Activated naive CD4-positive, alpha-beta T cell treated with anti-CD3 and anti-CD28 coated beads, Interleukin-2, amount 50 U/mL, for 72 hours (primary cell): ENCODE measurements at regions not wholly inside any gene's neighbourhood (a gene's known extent, or its start where the extent isn't known, plus 50 kb on each side); places are given as distances from the start of the nearest gene placed in this dataset.

Experiments
- ATAC-seq, 2 donors: fragments of 150-1000 bp; cut with Tn5 transposase; 2 replicates each; pipeline ENCODE4 v1.10.0; 2021; ENCODE audit warnings: mild to moderate bottlenecking in 2 of 2, moderate library complexity in 2 of 2
- DNase-seq, 2 donors: peaks; one replicate each; pipeline ENCODE4 v3.0.0; 2021 to 2022; ENCODE audit warnings: low spot score in 2 of 2
- H3K27ac Mint-ChIP-seq, 2 donors: one replicate each; pipeline ENCODE4 v1.8.0; 2022; ENCODE audit warnings: mild to moderate bottlenecking in 2 of 2, mixed read lengths in 2 of 2
- H3K36me3 Mint-ChIP-seq, 2 donors: one replicate each; pipeline ENCODE4 v1.8.0; 2022; ENCODE audit warnings: mixed read lengths in 2 of 2
- H3K9me3 Mint-ChIP-seq, 2 donors: one replicate each; pipeline ENCODE4 v1.8.0; 2022; ENCODE audit warnings: mixed read lengths in 2 of 2

GRCh38 chr3:146948985-146949384 is 343.8 kb upstream of the PLSCR5 start:
- H3K36me3 Mint-ChIP-seq = no peaks in the 10 kb centered on the region
- peaks cover 6 to 10% of the 10 kb centered on the region in 2 donors for H3K9me3 Mint-ChIP-seq
- DNase-seq (no peak), ATAC-seq (no peak)
- no peak overlapping the region for H3K27ac Mint-ChIP-seq

GRCh38 chr3:146948186-146948585 is 343.0 kb upstream of the PLSCR5 start:
- ATAC-seq (no peak), DNase-seq (no peak)
- Mint-ChIP-seq H3K27ac (no peak overlapping the region), H3K9me3 (peaks cover 11 to 16% of the 10 kb centered on the region in 2 donors), H3K36me3 (no peaks in the 10 kb centered on the region)

- DNase-seq = no peak
- ATAC-seq = no peak
- peaks cover 7 to 17% of the 10 kb centered on the region in 2 donors for H3K9me3 Mint-ChIP-seq
- no peaks in the 10 kb centered on the region for H3K36me3 Mint-ChIP-seq
- H3K27ac Mint-ChIP-seq = no peak overlapping the region
Observed at GRCh38 chr3:146929696-146930095, 324.6 kb upstream of the PLSCR5 start.

GRCh38 chr3:146928421-146929059 is 323.4 kb upstream of the PLSCR5 start:
- ATAC-seq (no peak), DNase-seq (no peak)
- H3K36me3 Mint-ChIP-seq = no peaks in the 10 kb centered on the region
- no peak overlapping the region for H3K27ac Mint-ChIP-seq
- H3K9me3 Mint-ChIP-seq = peaks cover 7 to 17% of the 10 kb centered on the region in 2 donors

- no peak for DNase-seq
- H3K27ac Mint-ChIP-seq = no peak overlapping the region
- peaks cover 0 to 6% of the 10 kb centered on the region in 2 donors for H3K36me3 Mint-ChIP-seq
- H3K9me3 Mint-ChIP-seq = peaks cover 9 to 12% of the 10 kb centered on the region in 2 donors
- ATAC-seq = no peak
Observed at GRCh38 chr3:146921693-146922092, 316.5 kb upstream of the PLSCR5 start.

- H3K27ac Mint-ChIP-seq = no peak overlapping the region
- DNase-seq = no peak
- no peak for ATAC-seq
- H3K36me3 Mint-ChIP-seq = peaks cover 0 to 6% of the 10 kb centered on the region in 2 donors
- peaks cover 12 to 18% of the 10 kb centered on the region in 2 donors for H3K9me3 Mint-ChIP-seq
Observed at GRCh38 chr3:146914409-146914808, 309.3 kb upstream of the PLSCR5 start.

GRCh38 chr3:146912241-146913015 is 307.3 kb upstream of the PLSCR5 start:
- DNase-seq (no peak), ATAC-seq (no peak)
- no peak overlapping the region for H3K27ac Mint-ChIP-seq
- H3K9me3 Mint-ChIP-seq = peaks cover 7 to 10% of the 10 kb centered on the region in 2 donors
- H3K36me3 Mint-ChIP-seq = peaks cover 0 to 3% of the 10 kb centered on the region in 2 donors

GRCh38 chr3:146903927-146904326 is 298.8 kb upstream of the PLSCR5 start:
- no peaks in the 10 kb centered on the region for H3K36me3 Mint-ChIP-seq
- ATAC-seq (no peak), DNase-seq (no peak)
- H3K9me3 Mint-ChIP-seq = peaks cover 4 to 6% of the 10 kb centered on the region in 2 donors
- no peak overlapping the region for H3K27ac Mint-ChIP-seq

- no peak overlapping the region for H3K27ac Mint-ChIP-seq
- peaks cover 0 to 7% of the 10 kb centered on the region in 2 donors for H3K9me3 Mint-ChIP-seq
- ATAC-seq (no peak), DNase-seq (no peak)
- no peaks in the 10 kb centered on the region for H3K36me3 Mint-ChIP-seq
Observed at GRCh38 chr3:146899171-146899570, 294.0 kb upstream of the PLSCR5 start.

- ATAC-seq (no peak), DNase-seq (no peak)
- H3K36me3 Mint-ChIP-seq = no peaks in the 10 kb centered on the region
- no peak overlapping the region for H3K27ac Mint-ChIP-seq
- peaks cover 0 to 3% of the 10 kb centered on the region in 2 donors for H3K9me3 Mint-ChIP-seq
Observed at GRCh38 chr3:146896711-146897110, 291.6 kb upstream of the PLSCR5 start.

GRCh38 chr3:146895026-146895749 is 290.0 kb upstream of the PLSCR5 start:
- Mint-ChIP-seq H3K27ac (no peak overlapping the region), H3K9me3 (peaks cover 0 to 3% of the 10 kb centered on the region in 2 donors)
- no peak for ATAC-seq

GRCh38 chr3:146894406-146894805 is 289.3 kb upstream of the PLSCR5 start:
- Mint-ChIP-seq H3K27ac (no peak overlapping the region), H3K36me3 (no peaks in the 10 kb centered on the region), H3K9me3 (peaks cover 0 to 6% of the 10 kb centered on the region in 2 donors)
- ATAC-seq (no peak), DNase-seq (no peak)

More at GRCh38 chr3:146895026-146895749, 290.0 kb upstream of the PLSCR5 start:
- H3K36me3 Mint-ChIP-seq = no peaks in the 10 kb centered on the region
- no peak for DNase-seq

- peaks cover 0 to 6% of the 10 kb centered on the region in 2 donors for H3K9me3 Mint-ChIP-seq
- ATAC-seq = no peak
- DNase-seq = no peak
- H3K36me3 Mint-ChIP-seq = no peaks in the 10 kb centered on the region
- no peak overlapping the region for H3K27ac Mint-ChIP-seq
Observed at GRCh38 chr3:146892041-146892440, 286.9 kb upstream of the PLSCR5 start.

- ATAC-seq (no peak), DNase-seq (no peak)
- Mint-ChIP-seq H3K9me3 (peaks cover 9 to 19% of the 10 kb centered on the region in 2 donors), H3K27ac (no peak overlapping the region), H3K36me3 (no peaks in the 10 kb centered on the region)
Observed at GRCh38 chr3:146889626-146890025, 284.5 kb upstream of the PLSCR5 start.

GRCh38 chr3:146888176-146888575 is 283.0 kb upstream of the PLSCR5 start:
- no peaks in the 10 kb centered on the region for H3K36me3 Mint-ChIP-seq
- peaks cover 10 to 16% of the 10 kb centered on the region in 2 donors for H3K9me3 Mint-ChIP-seq
- no peak for DNase-seq
- ATAC-seq = no peak
- H3K27ac Mint-ChIP-seq = no peak overlapping the region

- Mint-ChIP-seq H3K36me3 (no peaks in the 10 kb centered on the region), H3K27ac (no peak overlapping the region), H3K9me3 (peaks cover 10 to 12% of the 10 kb centered on the region in 2 donors)
- no peak for DNase-seq
- no peak for ATAC-seq
Observed at GRCh38 chr3:146884721-146885120, 279.6 kb upstream of the PLSCR5 start.

- DNase-seq (no peak), ATAC-seq (no peak)
- no peaks in the 10 kb centered on the region for H3K36me3 Mint-ChIP-seq
- H3K27ac Mint-ChIP-seq = no peak overlapping the region
- peaks cover 10 to 12% of the 10 kb centered on the region in 2 donors for H3K9me3 Mint-ChIP-seq
Observed at GRCh38 chr3:146884296-146884695, 279.1 kb upstream of the PLSCR5 start.
